KMS-11 (cell line): ENCODE measurements at regions not wholly inside any gene's neighbourhood (a gene's known extent, or its start where the extent isn't known, plus 50 kb on each side); places are given as distances from the start of the nearest gene placed in this dataset.

Experiments
- H2AFZ ChIP-seq: fragments of 200-600 bp; sonication (generic); 2 replicates; pipeline ENCODE4 v1.6.1; 2016; ENCODE audit warnings: antibody characterized with exemption, mixed run types, low read depth
- H3K27ac ChIP-seq: fragments of 200-600 bp; sonication (generic); 2 replicates; pipeline ENCODE4 v1.6.1; 2016; ENCODE audit warnings: mild to moderate bottlenecking, mixed run types
- H3K27me3 ChIP-seq: fragments of 200-600 bp; sonication (generic); 2 replicates; pipeline ENCODE4 v1.6.1; 2017; ENCODE audit warnings: mild to moderate bottlenecking, low read depth, mixed run types, moderate library complexity; ENCODE audit not compliant: insufficient read depth
- H3K36me3 ChIP-seq: fragments of 200-600 bp; sonication (generic); 2 replicates; pipeline ENCODE4 v1.6.1; 2017; ENCODE audit warnings: mild to moderate bottlenecking, mixed run types; ENCODE audit not compliant: insufficient read depth
- H3K4me1 ChIP-seq: fragments of 200-600 bp; sonication (generic); 2 replicates; pipeline ENCODE4 v1.6.1; 2016; ENCODE audit warnings: mild to moderate bottlenecking, low read depth, mixed run types; ENCODE audit not compliant: poor library complexity, severe bottlenecking
- H3K4me2 ChIP-seq: fragments of 200-600 bp; sonication (generic); 2 replicates; pipeline ENCODE4 v1.7.0; 2016; ENCODE audit warnings: mild to moderate bottlenecking, mixed run types
- H3K4me3 ChIP-seq: fragments of 200-600 bp; sonication (generic); IDR thresholded peaks from 2 replicates; pipeline ENCODE4 v1.6.1; 2017; ENCODE audit warnings: low read depth, low read length, mixed read lengths; ENCODE audit not compliant: insufficient read depth
- H3K79me2 ChIP-seq: fragments of 200-600 bp; sonication (generic); 2 replicates; pipeline ENCODE4 v1.6.1; 2016; ENCODE audit warnings: low read depth, mixed run types; ENCODE audit not compliant: insufficient read depth
- H3K9ac ChIP-seq: fragments of 200-600 bp; sonication (generic); 2 replicates; pipeline ENCODE4 v1.6.1; 2016; ENCODE audit warnings: mild to moderate bottlenecking, mixed run types
- H4K20me1 ChIP-seq: fragments of 200-600 bp; sonication (generic); 2 replicates; pipeline ENCODE4 v1.6.1; 2016; ENCODE audit warnings: mild to moderate bottlenecking, mixed run types; ENCODE audit not compliant: insufficient read depth
- TF ChIP-seq, protein P1 (sequence below): fragments of 200-600 bp; sonication (generic); conservative IDR thresholded peaks from 2 replicates; pipeline ENCODE4 v1.6.1; 2017; ENCODE audit warnings: low read depth, mild to moderate bottlenecking, antibody characterized with exemption, low read length, moderate library complexity, mixed read lengths

DNA sequence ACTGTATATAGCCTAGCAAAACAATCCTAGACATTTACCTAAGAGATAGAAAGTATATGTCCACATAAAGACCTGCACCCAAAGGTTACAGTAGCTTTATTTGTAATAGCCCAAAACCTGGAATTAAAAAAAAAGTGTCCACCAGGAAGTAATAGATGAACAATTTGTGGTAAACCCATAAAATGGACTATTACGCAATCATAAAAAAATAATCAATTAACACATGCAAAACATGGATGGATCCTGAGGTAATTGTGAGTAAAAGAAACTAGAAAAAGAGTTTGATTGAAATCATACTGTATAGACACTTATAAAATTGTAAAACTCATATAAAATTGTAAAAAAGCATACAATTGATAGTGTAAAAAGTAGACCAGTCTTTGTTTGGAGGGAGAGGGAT is 673.0 kb upstream of the ZNF804A start:
- no peaks in the 10 kb centered on the region for H3K4me1 ChIP-seq
- H3K27me3 ChIP-seq, result no peaks in the 10 kb centered on the region
- no peak overlapping the region for H3K4me3 ChIP-seq
- no peak overlapping the region for H3K9ac ChIP-seq
- no peak overlapping the region for H2AFZ ChIP-seq
- H3K27ac ChIP-seq, result no peak overlapping the region
- TF ChIP-seq, protein P1, sequence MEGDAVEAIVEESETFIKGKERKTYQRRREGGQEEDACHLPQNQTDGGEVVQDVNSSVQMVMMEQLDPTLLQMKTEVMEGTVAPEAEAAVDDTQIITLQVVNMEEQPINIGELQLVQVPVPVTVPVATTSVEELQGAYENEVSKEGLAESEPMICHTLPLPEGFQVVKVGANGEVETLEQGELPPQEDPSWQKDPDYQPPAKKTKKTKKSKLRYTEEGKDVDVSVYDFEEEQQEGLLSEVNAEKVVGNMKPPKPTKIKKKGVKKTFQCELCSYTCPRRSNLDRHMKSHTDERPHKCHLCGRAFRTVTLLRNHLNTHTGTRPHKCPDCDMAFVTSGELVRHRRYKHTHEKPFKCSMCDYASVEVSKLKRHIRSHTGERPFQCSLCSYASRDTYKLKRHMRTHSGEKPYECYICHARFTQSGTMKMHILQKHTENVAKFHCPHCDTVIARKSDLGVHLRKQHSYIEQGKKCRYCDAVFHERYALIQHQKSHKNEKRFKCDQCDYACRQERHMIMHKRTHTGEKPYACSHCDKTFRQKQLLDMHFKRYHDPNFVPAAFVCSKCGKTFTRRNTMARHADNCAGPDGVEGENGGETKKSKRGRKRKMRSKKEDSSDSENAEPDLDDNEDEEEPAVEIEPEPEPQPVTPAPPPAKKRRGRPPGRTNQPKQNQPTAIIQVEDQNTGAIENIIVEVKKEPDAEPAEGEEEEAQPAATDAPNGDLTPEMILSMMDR, result no peak
- H3K4me2 ChIP-seq, result no peak overlapping the region
- no peaks in the 10 kb centered on the region for H3K79me2 ChIP-seq
- H4K20me1 ChIP-seq, result no peaks in the 10 kb centered on the region
- no peaks in the 10 kb centered on the region for H3K36me3 ChIP-seq

DNA sequence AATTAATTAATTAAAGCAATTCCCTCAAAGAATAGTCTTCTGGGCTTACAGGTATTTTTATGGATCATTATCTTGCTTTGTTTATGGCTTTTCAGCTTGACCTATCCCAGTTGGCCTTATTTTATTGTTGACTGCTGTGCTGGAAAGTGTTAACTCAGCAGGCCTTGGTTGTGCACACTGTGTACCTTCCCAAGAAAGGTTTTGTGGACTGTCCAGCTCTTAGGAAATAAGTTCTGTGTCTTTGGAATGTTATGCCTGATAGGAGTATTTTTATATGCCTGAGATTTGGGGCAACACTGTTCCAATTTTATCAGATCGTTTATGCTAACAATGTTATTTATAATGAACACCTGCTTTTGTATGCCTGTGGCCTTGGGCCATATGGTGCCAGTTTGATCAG is 671.9 kb upstream of the ZNF804A start:
- TF ChIP-seq, protein P1, result no peak
- H3K79me2 ChIP-seq, result no peaks in the 10 kb centered on the region

DNA sequence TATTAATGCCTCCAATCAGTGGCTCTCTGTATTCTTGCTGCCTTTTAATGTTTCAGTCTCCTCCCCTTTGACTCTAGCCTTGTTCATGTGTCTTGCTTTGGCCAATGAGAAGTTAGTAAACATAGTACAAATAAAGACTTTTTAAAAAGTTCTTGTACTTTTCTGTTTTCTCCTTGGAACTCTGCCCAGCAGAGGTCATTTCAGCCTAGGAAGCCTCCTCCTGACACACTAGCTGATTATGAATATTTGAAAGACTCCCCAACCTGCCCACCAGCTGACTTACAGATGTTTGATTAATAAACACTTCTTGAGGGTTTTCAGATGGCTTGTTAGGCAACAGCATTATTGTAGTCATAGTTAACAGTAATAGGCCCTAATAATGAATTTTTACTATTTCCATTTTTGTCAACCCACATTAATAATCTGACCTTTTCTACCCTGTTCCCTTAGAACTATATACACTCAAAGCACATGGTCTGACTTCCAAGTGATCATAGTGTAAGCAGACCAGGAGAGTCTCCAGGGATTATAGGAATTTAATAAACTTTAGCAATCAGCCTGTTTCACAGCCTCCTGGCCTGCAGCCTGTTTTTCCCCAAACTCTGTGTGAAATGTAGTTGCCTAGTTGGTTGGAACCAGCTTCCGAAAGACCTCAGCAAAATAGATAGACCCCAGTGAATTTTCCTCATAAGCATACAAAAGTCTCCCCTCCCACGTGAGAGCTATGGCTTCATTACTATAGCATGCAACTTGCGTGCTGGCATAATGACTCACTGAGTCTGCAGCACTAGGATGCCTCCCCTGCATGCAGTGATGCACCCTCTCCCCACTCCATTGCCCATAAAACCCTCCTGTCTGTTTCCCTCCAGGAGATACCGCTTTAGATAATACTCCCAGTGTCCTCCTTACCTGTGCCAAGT is 670.7 kb upstream of the ZNF804A start:
- TF ChIP-seq, protein P1, result no peak
- H3K9ac ChIP-seq, result no peak overlapping the region
- H3K27me3 ChIP-seq, result no peaks in the 10 kb centered on the region
- H3K36me3 ChIP-seq, result no peaks in the 10 kb centered on the region
- H3K27ac ChIP-seq, result no peak overlapping the region
- H3K4me3 ChIP-seq, result no peak overlapping the region
- H3K79me2 ChIP-seq, result no peaks in the 10 kb centered on the region
- H3K4me1 ChIP-seq, result no peaks in the 10 kb centered on the region
- no peak overlapping the region for H3K4me2 ChIP-seq
- no peak overlapping the region for H2AFZ ChIP-seq
- no peaks in the 10 kb centered on the region for H4K20me1 ChIP-seq

More for the DNA sequence above, 671.9 kb upstream of the ZNF804A start:
- Histone ChIP-seq H3K4me2 (no peak overlapping the region), H3K27ac (no peak overlapping the region), H2AFZ (no peak overlapping the region), H3K4me3 (no peak overlapping the region), H4K20me1 (no peaks in the 10 kb centered on the region), H3K27me3 (no peaks in the 10 kb centered on the region), H3K9ac (no peak overlapping the region), H3K4me1 (no peaks in the 10 kb centered on the region), H3K36me3 (no peaks in the 10 kb centered on the region)

DNA sequence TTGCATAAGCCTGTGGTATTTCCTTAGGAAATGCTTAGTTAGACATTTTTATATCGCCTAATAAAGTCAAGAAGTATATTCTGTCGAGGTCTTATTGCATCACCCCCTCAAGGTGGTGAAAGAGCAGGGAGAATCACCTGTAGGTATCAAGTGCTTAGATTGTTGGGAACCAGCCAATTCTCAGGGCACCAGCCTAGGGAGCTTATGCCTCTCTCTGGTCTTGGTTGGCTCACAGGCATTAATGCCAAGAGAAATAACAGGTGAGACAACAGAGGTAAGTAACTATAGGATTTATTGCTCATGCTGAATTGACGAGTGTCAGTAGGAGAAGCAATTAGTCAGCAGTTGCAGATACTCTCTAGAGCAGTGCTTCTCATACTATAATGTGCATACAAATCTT is 663.3 kb upstream of the ZNF804A start:
- Histone ChIP-seq H3K4me2 (no peak overlapping the region), H3K4me3 (no peak overlapping the region), H3K4me1 (no peaks in the 10 kb centered on the region), H4K20me1 (no peaks in the 10 kb centered on the region), H3K27ac (no peak overlapping the region), H2AFZ (no peak overlapping the region), H3K9ac (no peak overlapping the region), H3K36me3 (no peaks in the 10 kb centered on the region), H3K27me3 (no peaks in the 10 kb centered on the region), H3K79me2 (no peaks in the 10 kb centered on the region)
- TF ChIP-seq, protein P1, result no peak
